Skeletal muscle tissue (tissue), 3 donors: ENCODE measurements at regions not wholly inside any gene's neighbourhood (a gene's known extent, or its start where the extent isn't known, plus 50 kb on each side); places are given as distances from the start of the nearest gene placed in this dataset.
"Not testable (repeated sequence)": the region's sequence is repeated elsewhere in the genome, so short reads cannot be mapped to it uniquely, and the experiment has no call there.

Experiments used
- H3K27ac ChIP-seq: one replicate; pipeline ENCODE4 v1.7.0; 2013; ENCODE audit warnings: mild to moderate bottlenecking, low read depth, low read length, inconsistent platforms
- H3K27me3 ChIP-seq, 3 donors: one replicate each; pipeline ENCODE4 v1.7.0; 2013; ENCODE audit warnings: low read length in 3 of 3; ENCODE audit not compliant: control insufficient read depth in 3 of 3, insufficient read depth in 3 of 3
- H3K36me3 ChIP-seq, 3 donors: one replicate each; pipeline ENCODE4 v1.7.0; 2013; ENCODE audit warnings: low read length in 3 of 3; ENCODE audit not compliant: control insufficient read depth in 3 of 3, insufficient read depth in 3 of 3
- H3K4me1 ChIP-seq, 3 donors: one replicate each; pipeline ENCODE4 v1.7.0; 2013; ENCODE audit warnings: low read length in 3 of 3, mild to moderate bottlenecking in 3 of 3; ENCODE audit not compliant: control insufficient read depth in 3 of 3, insufficient read depth in 3 of 3
- H3K4me3 ChIP-seq, 3 donors: one replicate each; pipeline ENCODE4 v1.7.0; 2013; ENCODE audit warnings: low read length in 3 of 3
- H3K9ac ChIP-seq, 3 donors: one replicate each; pipeline ENCODE4 v1.7.0; 2013; ENCODE audit warnings: low read length in 3 of 3, mild to moderate bottlenecking in 3 of 3, moderate library complexity in 2 of 3, low read depth in 1 of 3
- H3K9me3 ChIP-seq, 3 donors: one replicate each; pipeline ENCODE4 v1.7.0; 2013; ENCODE audit warnings: low read length in 3 of 3; ENCODE audit not compliant: control insufficient read depth in 3 of 3
- donor health status: Osteomylitis.

- H3K4me3 ChIP-seq, H3K4me1 ChIP-seq, H3K9ac ChIP-seq, H3K27ac ChIP-seq, H3K27me3 ChIP-seq, H3K36me3 ChIP-seq: not testable (repeated sequence)
- peaks cover 9 to 11% (median 10%) of the 10 kb centered on the region in 3 donors for H3K9me3 ChIP-seq
Measured at GRCh38 chr21:10414925-10415254, 106.5 kb upstream of the TPTE start.

GRCh38 chr21:10415456-10415855 lies 105.9 kb upstream of the TPTE start:
- H3K9me3 ChIP-seq = peaks cover 9 to 12% (median 10%) of the 10 kb centered on the region in 3 donors
- not testable (repeated sequence) for H3K4me1 ChIP-seq, H3K27ac ChIP-seq, H3K4me3 ChIP-seq, H3K36me3 ChIP-seq, H3K9ac ChIP-seq, H3K27me3 ChIP-seq

- not testable (repeated sequence) for H3K9ac ChIP-seq, H3K27ac ChIP-seq, H3K27me3 ChIP-seq, H3K36me3 ChIP-seq, H3K4me1 ChIP-seq, H3K4me3 ChIP-seq
- peaks cover 9 to 16% (median 10%) of the 10 kb centered on the region in 3 donors for H3K9me3 ChIP-seq
Measured at GRCh38 chr21:10415859-10416258, 105.5 kb upstream of the TPTE start.

GRCh38 chr21:10416691-10417447 lies 104.5 kb upstream of the TPTE start:
- H3K27ac ChIP-seq, H3K27me3 ChIP-seq, H3K36me3 ChIP-seq, H3K4me3 ChIP-seq, H3K9ac ChIP-seq, H3K4me1 ChIP-seq: not testable (repeated sequence)
- H3K9me3 ChIP-seq = peaks cover 9 to 16% (median 10%) of the 10 kb centered on the region in 3 donors

- not testable (repeated sequence) for H3K27me3 ChIP-seq, H3K4me1 ChIP-seq, H3K27ac ChIP-seq, H3K4me3 ChIP-seq, H3K36me3 ChIP-seq, H3K9ac ChIP-seq
- H3K9me3 ChIP-seq = peaks cover 9 to 16% (median 10%) of the 10 kb centered on the region in 3 donors
Measured at GRCh38 chr21:10417551-10418002, 103.8 kb upstream of the TPTE start.

- H3K9ac ChIP-seq, H3K27ac ChIP-seq, H3K4me3 ChIP-seq, H3K36me3 ChIP-seq, H3K4me1 ChIP-seq, H3K27me3 ChIP-seq: not testable (repeated sequence)
- peaks cover 8 to 16% (median 9%) of the 10 kb centered on the region in 3 donors for H3K9me3 ChIP-seq
Measured at GRCh38 chr21:10418250-10419048, 102.9 kb upstream of the TPTE start.

- H3K4me3 ChIP-seq, H3K27me3 ChIP-seq, H3K36me3 ChIP-seq, H3K9ac ChIP-seq, H3K4me1 ChIP-seq, H3K27ac ChIP-seq: not testable (repeated sequence)
- peaks cover 3 to 16% (median 8%) of the 10 kb centered on the region in 3 donors for H3K9me3 ChIP-seq
Measured at GRCh38 chr21:10421199-10421598, 100.2 kb upstream of the TPTE start.

GRCh38 chr21:10421601-10422000 lies 99.8 kb upstream of the TPTE start:
- peaks cover 3 to 13% (median 6%) of the 10 kb centered on the region in 3 donors for H3K9me3 ChIP-seq
- not testable (repeated sequence) for H3K27me3 ChIP-seq, H3K4me3 ChIP-seq, H3K4me1 ChIP-seq, H3K27ac ChIP-seq, H3K9ac ChIP-seq, H3K36me3 ChIP-seq

GRCh38 chr21:10424097-10424886 lies 97.1 kb upstream of the TPTE start:
- peaks cover 0 to 14% (median 2%) of the 10 kb centered on the region in 3 donors for H3K9me3 ChIP-seq
- H3K4me3 ChIP-seq, H3K4me1 ChIP-seq, H3K27me3 ChIP-seq, H3K27ac ChIP-seq, H3K9ac ChIP-seq, H3K36me3 ChIP-seq: not testable (repeated sequence)

- not testable (repeated sequence) for H3K9ac ChIP-seq, H3K27ac ChIP-seq, H3K4me1 ChIP-seq, H3K27me3 ChIP-seq, H3K36me3 ChIP-seq, H3K4me3 ChIP-seq
- peaks cover 0 to 14% (median 2%) of the 10 kb centered on the region in 3 donors for H3K9me3 ChIP-seq
Measured at GRCh38 chr21:10424887-10425145, 96.6 kb upstream of the TPTE start.
